OCI-LY3 (cell line): ENCODE measurements at regions not wholly inside any gene's neighbourhood (a gene's known extent, or its start where the extent isn't known, plus 50 kb on each side); places are given as distances from the start of the nearest gene placed in this dataset.

Experiments used
- CTCF ChIP-seq: fragments of 200-600, 300-600 bp; sonication (generic); IDR thresholded peaks from 2 replicates; pipeline ENCODE4 v1.5.1; 2014; ENCODE audit warnings: antibody characterized with exemption, low read length, low read depth
- EZH2phosphoT487 ChIP-seq: fragments of 200-600 bp; shearing (Covaris generic); IDR thresholded peaks from 2 replicates; pipeline ENCODE4 v1.6.1; 2018; ENCODE audit warnings: antibody characterized with exemption, mixed run types, low read depth

DNA sequence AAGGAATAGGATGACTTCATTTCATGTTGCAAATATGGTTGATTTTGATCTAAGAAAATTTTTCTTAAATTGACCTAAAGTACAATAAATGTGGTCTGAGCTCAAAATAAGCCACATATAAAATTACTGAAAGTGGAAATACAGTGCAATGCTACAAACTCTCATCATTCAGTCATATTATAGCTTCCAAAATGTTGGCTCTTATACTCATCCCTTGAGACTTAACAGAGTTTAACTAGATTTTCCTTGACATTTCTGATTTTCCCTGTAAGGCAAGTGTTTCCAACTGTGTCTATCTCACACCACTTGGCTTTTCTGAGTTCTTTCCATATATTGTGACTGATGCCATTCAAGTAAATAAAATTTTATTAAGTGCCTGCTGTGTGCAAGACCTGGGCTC is 123.7 kb upstream of the NTF3 start:
- TF ChIP-seq CTCF (no peak), EZH2phosphoT487 (no peak)
